Activated naive CD8-positive, alpha-beta T cell treated with anti-CD3 and anti-CD28 coated beads, Interleukin-2, amount 50 U/mL, for 24 hours (primary cell): ENCODE measurements at regions not wholly inside any gene's neighbourhood (a gene's known extent, or its start where the extent isn't known, plus 50 kb on each side); places are given as distances from the start of the nearest gene placed in this dataset.

Experiments used
- ATAC-seq: fragments of 150-1000 bp; cut with Tn5 transposase; one replicate; pipeline ENCODE4 v1.10.0; 2021
- DNase-seq: peaks from one replicate; pipeline ENCODE4 v3.0.0; 2021
- H3K27ac Mint-ChIP-seq: one replicate; pipeline ENCODE4 v1.8.0; 2021; ENCODE audit warnings: mild to moderate bottlenecking, mixed read lengths
- H3K27me3 Mint-ChIP-seq: one replicate; pipeline ENCODE4 v1.8.0; 2021; ENCODE audit warnings: mixed read lengths
- H3K36me3 Mint-ChIP-seq: one replicate; pipeline ENCODE4 v1.8.0; 2021; ENCODE audit warnings: low read depth, mixed read lengths
- H3K4me1 Mint-ChIP-seq: one replicate; pipeline ENCODE4 v1.8.0; 2021; ENCODE audit warnings: mixed read lengths
- H3K4me3 Mint-ChIP-seq: one replicate; pipeline ENCODE4 v1.8.0; 2021; ENCODE audit warnings: mild to moderate bottlenecking, moderate library complexity, mixed read lengths
- H3K9me3 Mint-ChIP-seq: one replicate; pipeline ENCODE4 v1.8.0; 2021; ENCODE audit warnings: mixed read lengths

DNA sequence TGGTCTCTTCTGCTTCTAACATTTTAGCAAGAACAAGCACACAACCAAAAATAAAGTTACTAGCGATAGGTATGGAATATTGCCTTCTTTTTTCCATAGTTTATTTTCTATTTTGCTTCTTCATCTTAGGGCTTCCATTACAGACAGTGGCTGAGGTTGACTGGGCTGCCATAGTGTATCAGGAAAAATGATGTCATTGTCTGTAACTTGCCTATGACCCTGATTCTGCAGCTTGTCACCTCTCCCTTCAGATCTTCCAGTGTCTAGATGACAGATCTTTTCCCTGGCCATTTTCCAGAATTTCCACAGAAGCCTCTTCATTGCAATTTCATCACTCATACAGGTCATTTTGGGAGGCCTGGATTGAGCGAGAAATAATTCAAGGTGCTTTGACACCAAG lies 308.5 kb downstream of the EPHA4 start:
- ATAC-seq (no peak), DNase-seq (no peak)
- H3K27me3 Mint-ChIP-seq, result peaks cover 2% of the 10 kb centered on the region
- no peaks in the 10 kb centered on the region for H3K4me1 Mint-ChIP-seq
- H3K4me3 Mint-ChIP-seq, result no peak overlapping the region
- no peak overlapping the region for H3K27ac Mint-ChIP-seq
- H3K36me3 Mint-ChIP-seq, result no peaks in the 10 kb centered on the region
- no peaks in the 10 kb centered on the region for H3K9me3 Mint-ChIP-seq

DNA sequence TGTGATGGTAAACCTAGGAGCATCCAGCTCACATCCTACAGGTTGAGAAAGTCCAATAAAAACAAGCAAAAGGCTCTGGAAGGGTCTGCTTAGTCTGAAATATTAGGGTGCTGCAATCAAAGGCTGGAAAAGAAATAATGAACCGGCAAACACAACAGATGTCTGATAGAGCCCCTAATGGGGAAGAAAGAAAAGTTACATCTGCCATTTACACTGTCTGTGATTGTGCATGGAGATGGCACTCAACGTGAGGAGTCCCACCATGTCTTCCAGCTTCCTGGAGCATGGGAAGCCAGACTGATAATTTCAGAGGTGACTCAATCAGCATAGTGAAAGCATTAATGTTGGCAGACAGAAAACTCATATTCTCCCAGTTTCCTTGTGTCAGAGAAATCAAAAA lies 307.8 kb downstream of the EPHA4 start:
- H3K36me3 Mint-ChIP-seq, result no peaks in the 10 kb centered on the region
- H3K4me1 Mint-ChIP-seq, result no peaks in the 10 kb centered on the region
- ATAC-seq (no peak), DNase-seq (no peak)
- no peak overlapping the region for H3K27ac Mint-ChIP-seq
- H3K4me3 Mint-ChIP-seq, result no peak overlapping the region
- peaks cover 2% of the 10 kb centered on the region for H3K27me3 Mint-ChIP-seq
- H3K9me3 Mint-ChIP-seq, result no peaks in the 10 kb centered on the region

DNA sequence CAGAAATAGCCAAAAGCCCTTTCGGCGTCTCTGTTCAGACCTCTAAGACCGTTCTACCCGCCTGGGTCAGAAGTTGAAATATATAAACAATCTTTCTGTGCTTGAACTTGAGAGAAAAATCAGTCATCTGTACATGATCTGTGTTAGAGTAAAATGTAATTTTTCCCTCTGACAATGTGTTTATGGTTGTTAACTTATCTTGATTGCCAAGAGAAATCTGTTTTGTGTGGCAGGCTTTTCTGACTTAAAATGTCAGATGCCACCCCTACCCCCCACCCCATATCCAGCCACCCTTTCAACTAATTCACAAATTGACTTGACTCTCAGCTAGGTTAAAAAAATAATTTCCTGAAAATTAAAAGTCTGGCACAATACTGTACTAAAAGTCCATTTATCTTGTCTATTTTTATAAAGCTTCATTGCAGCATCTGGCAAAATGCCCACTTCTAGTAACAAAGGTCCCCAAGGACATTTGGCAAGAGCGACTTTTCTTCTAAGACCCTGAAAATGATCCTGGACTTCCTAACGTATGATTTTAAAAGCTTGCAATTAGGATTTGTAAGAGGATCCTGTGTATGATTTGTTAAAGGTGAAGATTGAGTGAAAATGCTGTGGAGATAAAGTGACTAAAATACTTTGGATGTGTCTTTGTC lies 304.2 kb downstream of the EPHA4 start:
- H3K9me3 Mint-ChIP-seq, result no peaks in the 10 kb centered on the region
- H3K27me3 Mint-ChIP-seq, result peaks cover 6% of the 10 kb centered on the region
- H3K4me1 Mint-ChIP-seq, result no peaks in the 10 kb centered on the region
- no peaks in the 10 kb centered on the region for H3K36me3 Mint-ChIP-seq
- H3K27ac Mint-ChIP-seq, result no peak overlapping the region
- no peak for DNase-seq
- H3K4me3 Mint-ChIP-seq, result no peak overlapping the region
- no peak for ATAC-seq

DNA sequence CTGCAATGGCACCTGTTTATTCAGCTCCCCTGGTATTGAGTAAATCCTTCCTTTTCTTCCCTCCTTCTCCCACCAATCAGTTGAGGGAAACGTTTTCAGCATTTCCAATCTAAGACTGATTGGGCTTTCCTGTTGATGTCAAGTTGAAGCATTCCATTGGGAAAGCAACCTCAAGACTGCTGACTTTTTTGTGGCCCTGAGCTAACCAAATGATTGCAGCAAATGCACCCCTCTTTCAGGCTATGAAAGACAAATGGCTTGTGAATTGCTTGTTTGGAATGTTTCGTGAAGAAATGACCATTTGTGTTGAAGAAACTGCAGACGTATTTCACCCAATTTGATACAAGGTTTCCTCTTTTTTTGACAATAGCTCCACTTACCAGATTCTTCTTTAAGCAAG lies 303.5 kb downstream of the EPHA4 start:
- H3K4me3 Mint-ChIP-seq, result no peak overlapping the region
- H3K27me3 Mint-ChIP-seq, result peaks cover 6% of the 10 kb centered on the region
- H3K4me1 Mint-ChIP-seq, result no peaks in the 10 kb centered on the region
- H3K9me3 Mint-ChIP-seq, result no peaks in the 10 kb centered on the region
- DNase-seq (no peak), ATAC-seq (no peak)
- H3K36me3 Mint-ChIP-seq, result no peaks in the 10 kb centered on the region
- no peak overlapping the region for H3K27ac Mint-ChIP-seq

DNA sequence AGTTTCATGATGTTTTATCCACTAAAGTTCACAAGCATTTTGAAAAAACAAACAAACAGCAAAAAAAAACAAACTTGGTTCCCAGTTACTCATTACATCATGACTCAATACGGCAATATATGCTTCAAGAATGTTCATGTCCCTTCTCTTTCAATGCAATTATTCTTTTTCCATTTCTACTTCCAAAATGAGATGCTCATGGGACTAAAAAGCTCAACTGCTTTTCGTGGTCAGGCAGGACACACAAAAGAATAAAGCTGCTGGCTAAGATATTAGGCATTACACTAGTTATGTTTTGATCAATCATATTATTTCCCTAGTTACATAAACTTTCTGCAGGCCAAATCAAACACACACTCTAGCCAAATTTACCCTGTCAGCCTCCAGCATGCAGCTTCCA lies 301.3 kb downstream of the EPHA4 start:
- Mint-ChIP-seq H3K4me3 (no peak overlapping the region), H3K27ac (no peak overlapping the region), H3K27me3 (peaks cover 4% of the 10 kb centered on the region), H3K4me1 (no peaks in the 10 kb centered on the region), H3K36me3 (no peaks in the 10 kb centered on the region), H3K9me3 (no peaks in the 10 kb centered on the region)
- DNase-seq, result no peak
- no peak for ATAC-seq

DNA sequence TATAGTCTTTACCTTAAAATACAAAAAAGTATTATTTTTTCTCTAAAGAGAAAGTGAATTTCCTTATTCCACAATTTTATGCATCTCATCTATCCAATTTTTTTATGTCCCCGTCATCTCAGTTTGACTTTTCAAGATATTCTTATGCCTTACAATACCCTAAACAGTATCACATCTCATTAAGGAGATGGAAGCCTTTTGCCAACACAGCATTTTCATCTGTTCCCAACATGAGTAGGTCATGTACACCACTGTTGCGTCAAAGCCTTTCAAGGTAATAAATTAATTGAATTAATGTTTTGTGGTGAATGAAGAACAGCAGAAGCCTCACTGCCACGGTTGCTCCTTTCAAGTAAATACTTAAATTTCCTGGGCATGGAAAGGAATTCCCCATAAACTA lies 299.4 kb downstream of the EPHA4 start:
- DNase-seq (no peak), ATAC-seq (no peak)
- peaks cover 4% of the 10 kb centered on the region for H3K27me3 Mint-ChIP-seq

DNA sequence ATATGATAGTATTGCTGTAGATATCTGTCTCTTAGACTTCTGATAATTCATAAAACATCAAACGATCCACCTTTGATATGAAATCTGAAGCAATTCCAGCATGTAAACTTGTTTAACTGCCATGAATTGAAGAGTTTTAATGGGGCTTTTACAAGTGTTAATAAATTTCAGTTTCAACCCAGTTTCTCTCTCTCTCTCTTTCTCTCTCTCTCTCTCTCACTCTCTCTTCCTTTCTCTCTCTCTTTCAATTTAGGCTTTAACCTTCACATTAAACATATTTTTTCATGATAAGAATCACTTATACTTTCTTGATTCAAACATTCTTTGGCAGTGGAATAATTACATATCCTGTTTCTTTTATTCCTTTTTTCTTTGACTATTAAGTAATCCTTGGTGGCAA lies 296.1 kb downstream of the EPHA4 start:
- no peaks in the 10 kb centered on the region for H3K4me1 Mint-ChIP-seq
- H3K27ac Mint-ChIP-seq, result no peak overlapping the region
- DNase-seq, result no peak
- ATAC-seq, result no peak
- H3K4me3 Mint-ChIP-seq, result no peak overlapping the region
- H3K27me3 Mint-ChIP-seq, result peaks cover 1% of the 10 kb centered on the region
- H3K9me3 Mint-ChIP-seq, result no peaks in the 10 kb centered on the region
- no peaks in the 10 kb centered on the region for H3K36me3 Mint-ChIP-seq

More for the DNA sequence above, 299.4 kb downstream of the EPHA4 start:
- Mint-ChIP-seq H3K27ac (no peak overlapping the region), H3K9me3 (no peaks in the 10 kb centered on the region), H3K36me3 (no peaks in the 10 kb centered on the region), H3K4me1 (no peaks in the 10 kb centered on the region), H3K4me3 (no peak overlapping the region)

DNA sequence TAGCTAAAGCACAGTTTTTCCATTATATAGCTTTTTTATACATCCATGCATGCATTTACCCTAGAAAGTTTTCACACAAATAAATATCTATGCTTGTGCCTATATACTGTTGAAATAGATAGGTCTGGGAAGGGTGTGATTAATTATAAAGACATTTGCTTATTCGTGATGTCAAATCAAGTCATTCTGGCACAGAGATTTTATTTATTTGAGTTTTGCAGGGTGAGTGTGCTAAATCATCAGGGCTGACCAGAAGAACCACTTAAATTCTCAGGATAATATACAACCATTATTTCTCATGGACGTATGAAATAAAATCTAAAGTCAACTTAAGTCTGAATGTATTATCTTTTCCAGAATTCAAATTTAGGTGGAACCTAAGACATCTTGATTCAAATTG lies 295.5 kb downstream of the EPHA4 start:
- Mint-ChIP-seq H3K9me3 (no peaks in the 10 kb centered on the region), H3K36me3 (no peaks in the 10 kb centered on the region), H3K4me1 (no peaks in the 10 kb centered on the region), H3K27me3 (no peaks in the 10 kb centered on the region), H3K4me3 (no peak overlapping the region), H3K27ac (no peak overlapping the region)
- ATAC-seq (no peak), DNase-seq (no peak)

DNA sequence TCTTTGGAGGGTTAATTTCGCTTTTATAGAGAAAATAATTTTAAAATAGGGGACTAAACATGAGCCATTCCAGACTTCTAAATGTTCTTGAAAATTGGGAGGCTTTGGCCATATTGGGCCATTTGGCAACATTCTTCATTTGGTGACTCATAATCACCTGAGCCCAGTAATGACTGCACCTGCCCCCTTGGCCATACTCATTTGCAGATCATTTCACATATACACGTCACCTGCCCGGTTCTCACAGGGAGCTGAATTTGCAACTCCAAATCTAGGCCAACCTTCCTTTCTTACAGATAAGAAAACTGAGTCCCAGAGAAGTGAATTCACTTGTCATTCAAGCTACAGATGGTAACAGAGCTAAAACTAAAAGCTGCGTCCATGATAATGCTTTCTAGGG lies 289.7 kb downstream of the EPHA4 start:
- Mint-ChIP-seq H3K36me3 (no peaks in the 10 kb centered on the region), H3K27me3 (no peaks in the 10 kb centered on the region), H3K4me3 (no peak overlapping the region), H3K27ac (no peak overlapping the region), H3K4me1 (no peaks in the 10 kb centered on the region), H3K9me3 (no peaks in the 10 kb centered on the region)
- DNase-seq (no peak), ATAC-seq (no peak)

DNA sequence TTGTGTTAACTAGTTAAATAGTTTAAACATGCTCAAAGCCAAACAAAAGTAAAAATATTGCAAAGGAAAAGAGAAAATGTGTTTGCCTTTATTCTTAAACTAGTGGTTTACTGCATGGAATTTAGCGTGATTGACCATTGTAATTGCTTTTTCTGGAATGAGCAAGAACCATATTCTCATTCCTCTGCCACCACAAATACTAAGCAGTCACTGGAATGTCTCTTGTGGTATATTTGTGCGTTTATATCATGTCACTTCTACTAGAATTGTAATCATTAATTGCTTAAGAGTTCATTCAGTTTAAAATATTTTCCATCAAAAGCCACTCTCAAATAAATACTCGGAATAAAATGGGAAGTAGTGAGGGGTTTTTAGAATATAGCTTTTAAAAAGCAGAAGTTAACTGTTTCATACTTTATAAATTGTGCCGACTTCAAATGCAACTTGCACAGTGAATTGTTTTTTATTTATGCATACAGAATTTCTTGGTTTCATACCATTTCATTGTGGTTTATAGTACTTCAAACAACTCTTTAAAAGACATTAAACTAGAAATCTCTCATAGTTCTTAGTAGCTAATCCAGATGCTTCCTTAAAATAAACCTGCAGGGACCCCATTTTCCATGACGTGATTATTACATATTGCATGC lies 288.1 kb downstream of the EPHA4 start:
- no peaks in the 10 kb centered on the region for H3K4me1 Mint-ChIP-seq
- H3K4me3 Mint-ChIP-seq, result no peak overlapping the region
- no peak overlapping the region for H3K27ac Mint-ChIP-seq
- DNase-seq, result no peak
- ATAC-seq, result no peak
- H3K9me3 Mint-ChIP-seq, result no peaks in the 10 kb centered on the region
- H3K27me3 Mint-ChIP-seq, result no peaks in the 10 kb centered on the region
- H3K36me3 Mint-ChIP-seq, result no peaks in the 10 kb centered on the region

DNA sequence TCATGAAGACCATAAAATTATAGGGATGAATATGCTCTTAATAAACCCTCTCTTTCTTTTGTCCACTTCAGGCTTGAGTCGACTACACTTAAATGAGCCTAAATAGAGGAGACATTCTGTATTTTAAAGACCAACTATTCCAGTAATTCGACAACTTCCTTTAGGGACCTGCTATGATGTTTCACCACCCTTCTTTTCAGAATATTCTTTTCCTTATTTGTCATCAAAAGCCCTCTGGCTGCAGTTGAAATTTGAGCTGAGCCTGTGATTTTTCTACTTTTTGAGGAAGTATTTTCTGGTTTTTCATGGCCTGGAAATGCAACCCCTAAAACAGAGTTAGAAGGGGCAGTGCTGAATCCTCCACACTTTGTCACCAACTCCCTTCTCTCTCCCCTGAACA lies 287.0 kb downstream of the EPHA4 start:
- Mint-ChIP-seq H3K4me1 (no peaks in the 10 kb centered on the region), H3K27me3 (no peaks in the 10 kb centered on the region), H3K9me3 (no peaks in the 10 kb centered on the region), H3K36me3 (no peaks in the 10 kb centered on the region), H3K4me3 (no peak overlapping the region), H3K27ac (no peak overlapping the region)
- no peak for DNase-seq
- ATAC-seq, result no peak

DNA sequence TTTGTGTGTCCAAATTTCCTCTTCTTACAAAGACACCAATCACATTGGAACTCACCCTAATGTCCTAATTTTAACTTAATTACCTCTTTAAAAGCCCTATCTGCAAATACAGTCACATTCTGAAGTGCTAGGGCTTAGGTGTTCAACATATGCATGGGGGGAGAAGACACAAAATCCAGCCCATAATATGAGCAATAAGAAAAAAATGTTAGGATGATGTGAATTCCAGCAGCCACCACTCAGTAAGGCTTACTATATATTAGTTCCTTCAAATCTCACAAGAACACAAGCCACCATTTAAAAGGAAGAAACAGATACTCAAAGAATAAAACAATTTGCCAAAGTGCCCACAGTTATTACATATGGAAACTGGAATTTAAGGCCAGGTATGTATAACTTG lies 285.7 kb downstream of the EPHA4 start:
- Mint-ChIP-seq H3K27ac (no peak overlapping the region), H3K36me3 (no peaks in the 10 kb centered on the region), H3K9me3 (no peaks in the 10 kb centered on the region), H3K27me3 (no peaks in the 10 kb centered on the region), H3K4me1 (no peaks in the 10 kb centered on the region), H3K4me3 (no peak overlapping the region)
- ATAC-seq, result no peak
- no peak for DNase-seq

DNA sequence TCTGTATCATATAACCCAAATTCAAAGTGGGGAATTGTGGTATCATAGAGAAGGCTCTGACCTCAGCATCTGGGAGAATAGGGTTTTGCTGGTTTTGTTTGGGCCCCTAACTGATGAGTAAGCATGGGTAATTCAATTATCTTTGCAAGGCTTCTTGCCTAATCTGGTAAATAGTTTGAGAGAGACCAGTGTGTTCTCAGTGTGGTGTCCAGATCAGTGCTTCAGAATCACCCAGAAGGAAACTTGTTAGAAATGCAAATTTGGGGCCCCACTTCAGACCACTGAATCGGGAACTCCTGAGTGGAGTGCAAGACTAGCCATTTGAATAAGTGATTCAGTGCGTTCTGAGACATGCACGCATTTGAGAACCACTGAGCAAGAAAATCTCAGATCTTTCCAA lies 282.7 kb downstream of the EPHA4 start:
- Mint-ChIP-seq H3K4me3 (no peak overlapping the region), H3K27me3 (no peaks in the 10 kb centered on the region), H3K9me3 (no peaks in the 10 kb centered on the region), H3K4me1 (no peaks in the 10 kb centered on the region), H3K36me3 (no peaks in the 10 kb centered on the region), H3K27ac (no peak overlapping the region)
- DNase-seq, result no peak
- ATAC-seq, result no peak

DNA sequence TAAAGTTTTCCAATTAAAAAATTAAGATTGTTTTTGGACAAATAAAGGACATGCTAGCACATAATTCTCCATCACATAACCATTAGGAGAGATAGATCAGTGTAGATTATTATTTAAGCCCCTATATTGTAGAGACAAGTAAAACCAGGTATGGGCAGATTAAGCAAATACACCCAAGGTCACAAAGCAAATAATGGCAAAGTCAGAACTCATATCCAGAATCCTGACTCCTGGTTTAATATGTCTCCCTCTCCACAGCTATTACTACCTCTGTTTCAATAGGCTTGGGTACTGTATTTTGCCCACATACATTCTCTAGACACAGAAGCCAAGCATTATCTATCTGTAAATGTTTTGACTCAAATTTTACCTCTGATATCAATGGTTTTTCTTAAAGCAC lies 282.3 kb downstream of the EPHA4 start:
- no peaks in the 10 kb centered on the region for H3K4me1 Mint-ChIP-seq
- H3K9me3 Mint-ChIP-seq, result no peaks in the 10 kb centered on the region
- H3K27ac Mint-ChIP-seq, result no peak overlapping the region
- H3K4me3 Mint-ChIP-seq, result no peak overlapping the region
- H3K27me3 Mint-ChIP-seq, result no peaks in the 10 kb centered on the region
- ATAC-seq (no peak), DNase-seq (no peak)
- H3K36me3 Mint-ChIP-seq, result no peaks in the 10 kb centered on the region

DNA sequence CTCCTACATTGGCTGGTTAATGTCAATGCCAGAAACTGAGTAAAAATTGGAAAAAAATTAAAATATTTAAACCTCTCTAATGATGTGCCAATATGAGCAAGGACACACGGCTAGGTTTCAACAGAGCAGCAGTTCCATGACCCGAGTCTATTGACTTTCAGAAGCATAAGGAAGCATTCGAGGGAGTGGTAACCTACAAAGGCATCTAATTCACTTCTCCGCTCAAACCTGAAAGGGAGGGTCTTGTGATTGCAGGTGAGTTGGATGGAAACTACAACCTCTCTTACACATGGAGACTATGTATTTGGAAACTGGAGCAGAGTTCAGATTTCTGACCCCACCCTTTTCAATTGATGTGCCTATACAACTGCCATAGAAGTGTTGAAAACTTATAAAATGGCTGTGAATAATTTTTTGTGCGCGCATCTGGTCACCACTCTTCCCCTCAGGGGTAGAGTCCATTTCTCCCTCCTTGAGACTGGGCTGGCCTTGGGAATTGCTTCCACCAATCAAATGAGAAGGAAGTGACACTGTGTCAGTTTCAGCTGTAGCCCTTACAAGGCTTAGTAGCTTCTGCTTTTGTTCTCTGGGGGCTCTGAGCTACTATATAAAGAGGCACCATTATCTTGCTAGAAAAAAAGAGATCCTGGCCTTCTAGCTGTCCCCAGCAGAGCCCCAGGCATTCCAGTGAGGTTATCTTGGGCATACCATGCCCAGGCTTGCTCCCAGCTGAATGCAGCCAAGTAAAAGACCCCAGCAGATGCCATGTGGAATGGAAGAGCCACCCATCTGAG lies 278.0 kb downstream of the EPHA4 start:
- H3K4me3 Mint-ChIP-seq, result no peak overlapping the region
- H3K27ac Mint-ChIP-seq, result no peak overlapping the region
- no peaks in the 10 kb centered on the region for H3K36me3 Mint-ChIP-seq

More for the DNA sequence above, 278.0 kb downstream of the EPHA4 start:
- Mint-ChIP-seq H3K9me3 (no peaks in the 10 kb centered on the region), H3K27me3 (no peaks in the 10 kb centered on the region), H3K4me1 (no peaks in the 10 kb centered on the region)
- DNase-seq (no peak), ATAC-seq (no peak)
